ENCODE measurements at regions not wholly inside any gene's neighbourhood (a gene's known extent, or its start where the extent isn't known, plus 50 kb on each side); places are given as distances from the start of the nearest gene placed in this dataset.

DNA sequence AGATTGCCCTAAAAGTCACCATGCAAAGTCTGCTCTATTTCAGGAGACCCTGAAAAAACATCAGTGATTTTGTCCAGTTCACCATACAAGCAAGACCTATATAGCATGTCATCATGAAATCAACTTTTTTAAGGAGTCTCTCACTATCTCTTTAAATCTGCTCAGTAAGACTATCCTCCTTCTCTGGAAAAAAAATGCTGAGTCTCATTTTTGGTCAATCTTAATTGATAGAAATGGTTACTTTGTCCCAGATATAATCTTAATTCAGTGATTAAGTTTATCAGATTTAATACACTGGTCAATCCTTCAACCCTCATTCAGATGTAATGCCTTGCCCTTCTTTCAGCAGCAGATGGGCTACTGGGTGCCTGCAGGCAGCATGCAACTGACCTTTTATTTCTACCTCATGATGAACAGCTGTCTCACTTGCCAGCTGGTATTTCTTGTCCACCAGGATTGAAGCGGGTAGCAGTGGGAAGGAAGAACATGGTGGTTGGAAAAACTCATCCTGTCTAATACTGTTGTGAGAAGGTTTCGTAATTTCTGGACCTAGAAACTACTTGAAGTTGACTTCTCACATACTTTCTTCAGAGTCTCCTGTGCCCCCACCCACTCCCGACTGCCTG is 375.3 kb downstream of the DNAH5 start:
- no peak for DNase-seq
- Mint-ChIP-seq H3K9me3 (peaks cover 15% of the 10 kb centered on the region), H3K27ac (no peak overlapping the region), H3K36me3 (ENCODE audit: low read depth) (peaks cover 24% of the 10 kb centered on the region), H3K4me1 (ENCODE audit: low read depth) (peaks cover 38% of the 10 kb centered on the region), H3K27me3 (ENCODE audit: insufficient read depth) (no peaks in the 10 kb centered on the region; the same call in 1 of the 2 replicates), H3K4me3 (no peak overlapping the region)
- TF ChIP-seq, protein P1, sequence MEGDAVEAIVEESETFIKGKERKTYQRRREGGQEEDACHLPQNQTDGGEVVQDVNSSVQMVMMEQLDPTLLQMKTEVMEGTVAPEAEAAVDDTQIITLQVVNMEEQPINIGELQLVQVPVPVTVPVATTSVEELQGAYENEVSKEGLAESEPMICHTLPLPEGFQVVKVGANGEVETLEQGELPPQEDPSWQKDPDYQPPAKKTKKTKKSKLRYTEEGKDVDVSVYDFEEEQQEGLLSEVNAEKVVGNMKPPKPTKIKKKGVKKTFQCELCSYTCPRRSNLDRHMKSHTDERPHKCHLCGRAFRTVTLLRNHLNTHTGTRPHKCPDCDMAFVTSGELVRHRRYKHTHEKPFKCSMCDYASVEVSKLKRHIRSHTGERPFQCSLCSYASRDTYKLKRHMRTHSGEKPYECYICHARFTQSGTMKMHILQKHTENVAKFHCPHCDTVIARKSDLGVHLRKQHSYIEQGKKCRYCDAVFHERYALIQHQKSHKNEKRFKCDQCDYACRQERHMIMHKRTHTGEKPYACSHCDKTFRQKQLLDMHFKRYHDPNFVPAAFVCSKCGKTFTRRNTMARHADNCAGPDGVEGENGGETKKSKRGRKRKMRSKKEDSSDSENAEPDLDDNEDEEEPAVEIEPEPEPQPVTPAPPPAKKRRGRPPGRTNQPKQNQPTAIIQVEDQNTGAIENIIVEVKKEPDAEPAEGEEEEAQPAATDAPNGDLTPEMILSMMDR (IDR thresholded peaks at IDR 0.05): no peak

DNA sequence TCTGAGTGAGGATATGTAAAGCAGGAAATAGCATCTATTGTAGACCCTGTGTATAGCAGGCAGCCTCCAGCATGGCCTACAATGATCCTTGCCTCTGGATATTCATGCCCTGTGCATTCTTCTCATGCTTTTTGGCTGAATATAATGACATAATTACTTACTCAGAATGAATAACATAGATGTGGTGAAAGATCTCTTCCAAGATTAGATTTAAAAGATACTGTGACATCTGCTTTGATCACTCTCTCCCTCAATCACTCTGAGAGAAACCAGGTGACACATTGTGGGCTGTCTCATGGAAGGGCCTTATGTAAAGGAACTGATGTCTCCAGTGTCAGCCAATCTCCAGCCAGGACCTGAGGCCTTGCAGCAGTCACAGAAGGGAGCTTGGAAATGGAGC is 376.7 kb downstream of the DNAH5 start:
- Mint-ChIP-seq H3K4me1 (ENCODE audit: low read depth) (peaks cover 35% of the 10 kb centered on the region), H3K36me3 (ENCODE audit: low read depth) (peaks cover 34% of the 10 kb centered on the region), H3K4me3 (peak overlapping the region; percentile 59; the same call in 1 of the 2 replicates), H3K27ac (peak overlapping the region; percentile 86), H3K27me3 (ENCODE audit: insufficient read depth) (no peaks in the 10 kb centered on the region; the same call in 1 of the 2 replicates), H3K9me3 (peaks cover 29% of the 10 kb centered on the region)
- DNase-seq: peak; percentile 75
- TF ChIP-seq, protein P1 (IDR thresholded peaks at IDR 0.05): no peak

DNA sequence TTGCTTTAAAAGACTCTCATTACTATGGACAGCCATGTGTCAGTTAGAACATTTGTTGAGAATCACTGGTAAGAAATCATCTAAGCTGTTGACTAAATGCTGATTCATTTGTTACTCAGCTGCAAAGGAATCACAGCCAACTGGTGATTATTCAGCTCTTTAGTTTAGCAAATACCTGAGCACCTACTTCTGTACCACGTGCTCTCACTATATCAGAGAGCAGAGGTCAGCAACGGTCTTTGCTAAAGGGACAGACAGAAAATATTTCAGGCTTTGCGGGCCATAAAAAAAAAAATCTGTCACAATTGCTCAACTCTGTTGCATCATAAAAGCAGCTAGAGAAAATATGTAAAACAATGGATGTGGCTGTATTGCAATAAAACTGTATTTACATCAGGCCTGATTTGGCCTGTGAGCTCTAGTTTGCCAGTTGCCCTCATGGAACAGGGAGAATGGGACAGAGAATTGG is 377.6 kb downstream of the DNAH5 start:
- Mint-ChIP-seq H3K4me1 (ENCODE audit: low read depth) (peaks cover 33% of the 10 kb centered on the region), H3K36me3 (ENCODE audit: low read depth) (peaks cover 34% of the 10 kb centered on the region), H3K9me3 (peaks cover 29% of the 10 kb centered on the region), H3K27ac (peak overlapping the region; percentile 86), H3K27me3 (ENCODE audit: insufficient read depth) (no peaks in the 10 kb centered on the region; the same call in 1 of the 2 replicates), H3K4me3 (no peak overlapping the region; the same call in 1 of the 2 replicates)
- TF ChIP-seq, protein P1 (IDR thresholded peaks at IDR 0.05): no peak
- peak; percentile 77 for DNase-seq

DNA sequence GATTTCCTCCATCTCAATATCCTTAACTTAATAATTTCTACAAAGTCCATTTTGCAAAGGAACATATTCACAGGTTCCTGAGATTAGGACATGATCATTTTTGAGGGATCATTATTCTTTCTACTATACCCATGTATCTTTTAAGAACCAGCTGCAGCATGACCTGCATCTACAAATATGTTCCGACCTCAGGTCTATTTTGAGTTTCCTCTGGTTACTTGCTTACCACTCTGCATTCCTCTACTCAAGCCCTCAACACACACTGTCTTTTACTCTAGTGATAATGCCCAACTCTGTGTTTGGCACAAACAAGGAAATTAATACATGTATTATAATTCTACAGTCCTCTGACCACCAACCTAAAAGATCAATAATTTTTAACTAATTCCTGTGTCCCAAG is 386.1 kb downstream of the DNAH5 start:
- H3K4me1 Mint-ChIP-seq (ENCODE audit: low read depth): peaks cover 18% of the 10 kb centered on the region
- no peaks in the 10 kb centered on the region; the same call in 1 of the 2 replicates for H3K27me3 Mint-ChIP-seq (ENCODE audit: insufficient read depth)
- no peak overlapping the region for H3K27ac Mint-ChIP-seq
- peaks cover 7% of the 10 kb centered on the region for H3K36me3 Mint-ChIP-seq (ENCODE audit: low read depth)
- H3K4me3 Mint-ChIP-seq: no peak overlapping the region
- peaks cover 6% of the 10 kb centered on the region; the same call in 1 of the 2 replicates for H3K9me3 Mint-ChIP-seq
- DNase-seq: no peak
- TF ChIP-seq, protein P1 (IDR thresholded peaks at IDR 0.05): no peak

DNA sequence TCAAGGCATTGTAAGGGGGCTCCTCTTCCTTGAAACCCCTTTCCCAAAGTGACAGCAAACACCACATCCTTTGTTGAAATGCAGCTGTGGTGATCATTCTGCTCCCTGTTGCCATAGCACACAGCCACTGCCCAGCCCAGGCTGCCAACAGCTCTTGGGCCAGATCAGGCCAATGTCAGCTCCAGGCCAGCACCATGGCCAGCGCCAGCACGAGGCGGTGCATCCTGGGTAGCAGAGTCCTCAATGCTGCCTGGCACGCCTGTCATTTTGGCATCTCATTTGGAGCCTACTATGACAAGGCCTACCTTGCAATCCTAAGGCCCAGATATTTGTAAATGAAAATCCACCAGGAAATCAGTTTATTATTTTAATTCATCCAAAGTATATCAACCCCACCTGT is 390.6 kb downstream of the DNAH5 start:
- Mint-ChIP-seq H3K4me3 (no peak overlapping the region), H3K36me3 (ENCODE audit: low read depth) (no peaks in the 10 kb centered on the region)
- no peak for DNase-seq

More for the DNA sequence above, 390.6 kb downstream of the DNAH5 start:
- H3K27me3 Mint-ChIP-seq (ENCODE audit: insufficient read depth): peaks cover 2% of the 10 kb centered on the region
- TF ChIP-seq, protein P1 (IDR thresholded peaks at IDR 0.05): no peak
- no peak overlapping the region for H3K27ac Mint-ChIP-seq
- H3K4me1 Mint-ChIP-seq (ENCODE audit: low read depth): peaks cover 10% of the 10 kb centered on the region
- peaks cover 4% of the 10 kb centered on the region for H3K9me3 Mint-ChIP-seq
